ENCODE measurements at regions not wholly inside any gene's neighbourhood (a gene's known extent, or its start where the extent isn't known, plus 50 kb on each side); places are given as distances from the start of the nearest gene placed in this dataset.

DNA sequence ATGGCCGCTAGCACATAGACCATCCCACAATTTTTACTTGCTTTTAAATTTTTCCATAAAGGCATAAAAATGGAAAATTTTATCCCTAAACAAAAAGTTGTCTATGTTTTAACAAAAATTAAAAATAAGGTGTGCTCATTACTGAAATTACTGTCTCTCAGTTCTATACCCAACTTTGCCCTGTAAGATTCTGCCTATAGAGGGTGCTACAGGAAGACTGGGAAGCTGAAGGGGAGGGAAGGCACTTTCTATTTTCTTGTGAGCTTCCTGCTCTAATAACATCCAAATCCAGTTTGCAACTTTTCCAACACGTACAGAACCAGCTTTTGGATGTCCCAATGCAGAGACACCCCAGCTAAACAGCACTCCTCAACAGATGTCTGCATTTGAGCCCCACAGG is 666.9 kb downstream of the PLCL1 start:
- no peak overlapping the region for H3K4me3 ChIP-seq
- H3K9me3 ChIP-seq = peaks cover 0 to 11% (median 0%) of the 10 kb centered on the region in 11 donors
- intact Hi-C loops (cut with DNase I) = no loop called here
- H3K27ac ChIP-seq = no peak overlapping the region
- TF ChIP-seq, protein P1, sequence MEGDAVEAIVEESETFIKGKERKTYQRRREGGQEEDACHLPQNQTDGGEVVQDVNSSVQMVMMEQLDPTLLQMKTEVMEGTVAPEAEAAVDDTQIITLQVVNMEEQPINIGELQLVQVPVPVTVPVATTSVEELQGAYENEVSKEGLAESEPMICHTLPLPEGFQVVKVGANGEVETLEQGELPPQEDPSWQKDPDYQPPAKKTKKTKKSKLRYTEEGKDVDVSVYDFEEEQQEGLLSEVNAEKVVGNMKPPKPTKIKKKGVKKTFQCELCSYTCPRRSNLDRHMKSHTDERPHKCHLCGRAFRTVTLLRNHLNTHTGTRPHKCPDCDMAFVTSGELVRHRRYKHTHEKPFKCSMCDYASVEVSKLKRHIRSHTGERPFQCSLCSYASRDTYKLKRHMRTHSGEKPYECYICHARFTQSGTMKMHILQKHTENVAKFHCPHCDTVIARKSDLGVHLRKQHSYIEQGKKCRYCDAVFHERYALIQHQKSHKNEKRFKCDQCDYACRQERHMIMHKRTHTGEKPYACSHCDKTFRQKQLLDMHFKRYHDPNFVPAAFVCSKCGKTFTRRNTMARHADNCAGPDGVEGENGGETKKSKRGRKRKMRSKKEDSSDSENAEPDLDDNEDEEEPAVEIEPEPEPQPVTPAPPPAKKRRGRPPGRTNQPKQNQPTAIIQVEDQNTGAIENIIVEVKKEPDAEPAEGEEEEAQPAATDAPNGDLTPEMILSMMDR (IDR thresholded peaks at IDR 0.05) = no peak
- no peak for DNase-seq
- ATAC-seq = no peak
- H3K4me1 ChIP-seq = no peaks in the 10 kb centered on the region
- WGBS, 2 donors = 53 to 54% methylated on average over 2 of the region's 2 CpGs
- no peaks in the 10 kb centered on the region for H3K36me3 ChIP-seq
- no peaks in the 10 kb centered on the region for H3K27me3 ChIP-seq

DNA sequence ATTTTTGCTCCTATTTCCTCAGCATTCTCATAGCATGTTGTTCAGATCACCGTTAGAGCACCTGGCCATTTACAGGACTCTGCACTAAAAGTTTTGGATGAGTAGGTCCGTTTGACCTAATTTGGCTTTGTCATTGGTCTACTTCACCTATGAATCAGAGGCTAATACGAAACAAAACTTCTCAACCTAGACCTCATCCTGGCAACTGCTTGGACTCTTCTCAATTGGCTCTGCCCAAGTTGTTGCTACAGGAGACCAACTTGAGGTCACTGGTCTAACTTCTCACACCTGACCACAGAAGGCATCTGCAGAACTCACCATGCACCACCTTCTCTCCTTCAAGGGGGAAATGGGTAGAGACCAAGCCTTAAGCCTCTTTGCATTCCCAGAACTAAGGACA is 663.7 kb downstream of the PLCL1 start:
- Histone ChIP-seq H3K4me3 (no peak overlapping the region), H3K27me3 (no peaks in the 10 kb centered on the region), H3K27ac (no peak overlapping the region), H3K36me3 (no peaks in the 10 kb centered on the region), H3K9me3 (peaks cover 0 to 17% (median 0%) of the 10 kb centered on the region in 11 donors), H3K4me1 (no peaks in the 10 kb centered on the region)
- TF ChIP-seq, protein P1 (IDR thresholded peaks at IDR 0.05) = no peak
- intact Hi-C loops (cut with DNase I) = no loop called here
- DNase-seq (no peak), ATAC-seq (no peak)
- 73 to 78% methylated on average over 3 of the region's 3 CpGs for WGBS, 2 donors

DNA sequence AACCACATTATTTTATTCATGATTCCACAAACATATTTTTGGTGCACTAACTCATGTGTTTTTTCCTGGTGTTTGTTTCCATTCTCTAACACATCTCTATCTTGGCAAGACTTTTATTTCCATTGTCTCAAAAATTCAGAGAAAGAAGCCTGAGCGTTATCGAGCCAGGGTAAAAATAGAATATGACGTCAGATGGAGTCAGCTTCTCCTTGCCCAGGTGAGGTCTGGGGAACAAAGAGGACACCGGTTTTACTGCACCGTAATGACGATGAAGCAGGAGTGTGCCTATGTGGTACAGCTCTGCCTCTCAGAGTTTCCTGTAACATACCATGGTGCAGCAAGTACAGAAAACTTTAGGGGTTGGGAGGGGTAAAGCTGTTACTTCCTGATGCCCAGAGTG is 661.6 kb downstream of the PLCL1 start:
- Histone ChIP-seq H3K9me3 (peaks cover 0 to 25% (median 0%) of the 10 kb centered on the region in 11 donors), H3K4me3 (no peak overlapping the region), H3K36me3 (no peaks in the 10 kb centered on the region), H3K27ac (no peak overlapping the region), H3K27me3 (no peaks in the 10 kb centered on the region), H3K4me1 (no peaks in the 10 kb centered on the region)
- DNase-seq (no peak), ATAC-seq (no peak)
- 73 to 79% methylated on average over 6 of the region's 6 CpGs for WGBS, 2 donors
- TF ChIP-seq, protein P1 (IDR thresholded peaks at IDR 0.05) = no peak
- intact Hi-C loops (cut with DNase I) = no loop called here

DNA sequence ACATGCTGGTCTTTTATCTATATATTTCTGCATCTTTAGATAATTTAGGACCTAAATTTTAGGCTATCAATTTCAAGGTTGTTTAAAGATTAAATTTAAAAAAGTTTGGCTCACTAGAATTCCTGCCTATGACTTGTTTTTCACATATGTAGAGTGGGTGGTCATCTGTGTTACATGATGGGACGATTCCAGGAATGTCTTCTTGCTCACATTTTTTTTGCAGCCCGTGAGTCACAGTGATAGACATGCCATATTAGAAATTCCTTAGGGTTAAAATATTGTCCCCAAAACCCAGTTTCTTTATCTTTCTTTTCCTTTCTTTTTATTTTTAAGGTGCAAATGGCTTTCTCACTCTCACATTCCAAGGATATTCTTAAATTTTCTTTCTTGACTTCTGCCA is 652.0 kb downstream of the PLCL1 start:
- Histone ChIP-seq H3K4me1 (no peaks in the 10 kb centered on the region), H3K27ac (no peak overlapping the region), H3K36me3 (no peaks in the 10 kb centered on the region), H3K4me3 (no peak overlapping the region), H3K9me3 (peaks cover 0 to 4% (median 0%) of the 10 kb centered on the region in 11 donors), H3K27me3 (no peaks in the 10 kb centered on the region)
- intact Hi-C loops (cut with DNase I) = no loop called here
- DNase-seq (no peak), ATAC-seq (no peak)
- WGBS, 2 donors = 53 to 54% methylated on average over 2 of the region's 2 CpGs
- TF ChIP-seq, protein P1 (IDR thresholded peaks at IDR 0.05) = no peak
